NCI-H2107 (cell line): ENCODE measurements at regions not wholly inside any gene's neighbourhood (a gene's known extent, or its start where the extent isn't known, plus 50 kb on each side); places are given as distances from the start of the nearest gene placed in this dataset.
"Not testable (repeated sequence)": the region's sequence is repeated elsewhere in the genome, so short reads cannot be mapped to it uniquely, and the experiment has no call there.

Experiments
- DNase-seq: peaks from one replicate; lab custom pipeline; 2025; lab: John Stamatoyannopoulos, UW

- not testable (repeated sequence) for DNase-seq
Measured at GRCh38 chr11:91481875-91482274, 742.7 kb upstream of the FAT3 start.

DNA sequence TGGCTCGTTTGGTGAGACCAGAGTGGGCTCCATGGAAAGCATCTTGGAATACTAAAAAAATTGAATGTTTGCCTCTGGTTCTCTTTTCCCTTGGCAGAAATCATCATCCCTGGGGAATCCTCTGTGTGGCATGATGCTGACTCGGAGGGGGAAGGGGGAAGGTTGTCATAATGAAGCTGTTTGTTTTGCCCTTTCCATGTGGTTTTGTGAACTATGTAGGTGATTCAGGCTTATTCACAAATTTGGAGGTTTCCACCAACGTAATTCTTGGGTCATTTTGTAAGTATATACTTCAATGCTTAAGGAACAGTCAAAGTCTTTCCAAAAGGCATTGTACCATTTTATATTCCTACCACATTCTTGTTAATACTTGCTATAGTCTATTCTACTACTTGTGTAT, 754.0 kb upstream of the FAT3 start:
- DNase-seq, result no peak

- no peak for DNase-seq
Measured at GRCh38 chr11:91459840-91460239, 764.8 kb upstream of the FAT3 start.

DNA sequence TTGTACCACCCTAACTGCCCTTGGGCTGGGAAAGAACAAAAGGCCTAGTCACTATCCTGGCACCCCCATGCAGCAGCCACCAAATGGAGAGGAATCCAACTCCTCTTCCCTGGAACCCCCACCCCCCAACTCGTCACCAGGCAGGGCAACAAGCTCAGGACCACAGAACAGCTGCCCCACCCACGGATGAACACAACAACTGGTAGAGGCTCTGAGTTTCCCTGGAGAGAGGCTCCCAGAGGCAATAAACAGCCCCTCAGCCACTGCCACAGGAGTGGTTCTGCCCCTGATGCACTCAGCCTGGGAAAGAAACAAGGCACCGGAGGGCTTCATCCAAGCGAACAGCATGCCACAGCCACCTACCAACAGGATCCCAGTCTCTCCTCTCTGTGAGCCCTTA, 778.4 kb upstream of the FAT3 start:
- no peak for DNase-seq

- DNase-seq, result no peak
Measured at GRCh38 chr11:91435694-91436395, 788.8 kb upstream of the FAT3 start.

DNA sequence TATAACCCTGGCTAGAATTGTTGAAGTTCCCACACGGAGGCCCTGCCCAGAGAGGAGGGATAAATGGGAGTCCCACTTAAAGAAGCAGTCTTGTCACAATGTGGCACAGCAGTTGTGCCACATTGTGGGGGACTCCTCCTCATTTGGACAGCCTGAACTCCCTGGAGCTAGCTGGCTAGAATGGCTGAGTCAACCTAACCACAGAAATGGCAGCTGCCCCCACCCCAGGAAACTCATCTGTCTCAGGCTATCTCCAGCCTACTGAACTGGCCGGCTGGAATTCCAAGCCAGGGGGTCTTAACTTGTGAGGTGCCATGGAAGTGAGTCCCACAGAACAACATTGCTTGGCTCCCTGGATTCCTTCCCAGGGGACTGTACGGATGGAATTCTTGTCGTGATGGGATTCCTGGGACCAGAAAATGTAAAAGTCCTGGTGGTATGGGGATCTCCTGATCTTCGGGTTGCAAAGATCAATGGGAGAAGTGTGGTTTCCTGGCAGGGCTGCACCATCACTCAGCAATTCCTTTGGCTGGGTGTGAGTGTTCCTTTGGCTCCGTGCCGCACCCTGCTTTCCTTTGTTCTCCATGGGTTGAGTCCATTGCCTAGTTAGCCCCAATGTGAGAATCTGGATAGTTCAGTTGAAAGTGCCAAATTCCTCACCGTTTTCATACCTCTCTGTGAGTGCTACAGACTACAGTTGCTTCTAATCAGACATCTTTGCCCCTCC, 791.2 kb upstream of the FAT3 start:
- no peak for DNase-seq

- no peak for DNase-seq
Measured at GRCh38 chr11:91421641-91422040, 803.0 kb upstream of the FAT3 start.

DNA sequence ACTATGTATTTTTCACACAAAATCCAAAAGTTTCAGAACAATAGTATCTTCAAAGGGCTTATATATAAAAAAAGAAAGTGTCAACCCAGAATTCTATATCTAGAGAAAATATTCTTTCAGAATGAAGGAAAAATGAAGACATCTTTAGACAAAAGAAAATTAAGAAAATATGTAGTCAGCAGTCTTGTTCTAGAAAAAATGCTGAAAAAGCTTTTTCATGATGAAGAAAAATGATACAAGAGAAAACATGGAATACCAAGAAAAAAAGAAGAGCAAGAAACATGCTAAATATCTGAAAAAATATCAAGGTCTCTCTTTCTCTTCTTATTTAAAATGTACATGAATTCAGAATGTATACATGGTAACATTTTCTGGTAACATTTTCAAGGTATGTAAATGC, 816.8 kb upstream of the FAT3 start:
- no peak for DNase-seq

DNA sequence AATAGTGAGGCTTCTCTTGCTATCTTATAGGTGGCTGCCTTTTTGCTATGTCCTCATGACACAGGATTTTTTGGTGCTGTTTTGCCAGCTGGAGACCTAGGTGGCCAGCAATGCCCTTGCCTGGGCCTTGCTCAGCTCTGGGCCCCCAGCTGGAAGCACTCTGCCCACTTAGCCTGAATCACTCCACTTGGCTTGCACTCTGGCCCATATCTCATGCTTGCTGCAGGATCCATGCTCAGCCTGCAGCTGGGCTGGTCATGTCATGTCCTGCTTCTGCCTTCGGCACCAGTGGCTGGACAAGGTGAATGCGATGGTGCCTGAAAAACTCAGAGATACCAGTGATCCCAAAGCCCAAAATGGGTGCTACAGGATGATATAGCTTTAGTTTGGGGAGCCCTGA, 818.6 kb upstream of the FAT3 start:
- DNase-seq, result no peak

- DNase-seq, result no peak
Measured at GRCh38 chr11:91404344-91404743, 820.3 kb upstream of the FAT3 start.

DNA sequence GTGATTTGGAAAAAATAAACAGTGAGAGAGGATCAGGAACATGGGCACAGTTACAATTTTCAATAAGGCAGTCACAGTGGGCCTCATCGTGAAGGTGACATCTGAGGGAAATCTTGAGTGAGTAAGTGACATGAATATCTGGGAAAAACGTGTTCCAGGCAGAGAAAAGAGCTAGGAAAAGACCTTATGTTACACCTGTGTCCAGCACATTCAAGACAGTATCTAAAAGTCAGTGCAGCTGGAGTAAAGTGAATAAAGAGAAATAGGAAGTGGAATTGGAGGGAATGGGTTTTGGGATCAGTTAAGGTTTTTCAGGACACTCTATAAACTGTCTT, 827.5 kb upstream of the FAT3 start:
- DNase-seq, result no peak

DNA sequence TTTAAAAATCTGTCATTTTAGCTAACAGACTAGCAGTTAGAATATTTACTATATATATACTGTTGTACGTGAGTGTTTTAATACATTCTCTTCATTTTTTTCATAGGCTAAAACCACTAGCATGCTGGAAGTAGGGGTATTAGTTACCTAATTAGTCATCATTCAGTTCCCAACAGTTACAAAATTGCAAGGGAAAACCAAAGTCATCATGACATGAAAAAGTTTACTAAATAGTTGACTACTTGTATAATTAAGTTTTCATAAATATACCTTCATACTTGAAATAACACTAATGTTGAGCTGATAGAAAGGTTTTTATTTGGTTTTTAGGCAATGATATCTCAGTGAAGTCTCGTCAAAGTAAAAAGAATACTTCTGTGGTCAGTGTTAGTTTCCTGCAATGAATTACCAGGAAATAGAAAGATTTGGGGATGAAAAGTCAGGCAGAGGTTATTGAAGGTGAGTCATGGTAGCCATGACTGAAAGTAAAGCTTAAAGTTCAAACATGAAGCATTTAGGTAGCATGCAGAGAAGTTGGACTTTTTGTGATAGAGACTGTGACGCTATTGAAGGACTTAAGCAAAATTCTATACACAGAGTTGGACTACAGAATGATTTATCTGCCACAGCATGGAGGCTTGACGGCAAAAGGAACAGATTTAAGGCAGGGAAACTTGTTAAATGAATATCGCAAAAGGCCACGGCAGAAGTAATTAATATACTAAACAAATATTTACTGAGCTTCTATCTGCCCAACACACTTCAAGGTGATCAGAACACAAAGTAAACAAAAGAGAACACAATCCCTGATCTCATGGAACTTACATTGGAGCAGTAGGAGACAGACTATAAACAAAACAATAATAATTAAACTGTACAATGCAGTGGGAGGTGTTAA, 828.1 kb upstream of the FAT3 start:
- DNase-seq, result no peak

DNA sequence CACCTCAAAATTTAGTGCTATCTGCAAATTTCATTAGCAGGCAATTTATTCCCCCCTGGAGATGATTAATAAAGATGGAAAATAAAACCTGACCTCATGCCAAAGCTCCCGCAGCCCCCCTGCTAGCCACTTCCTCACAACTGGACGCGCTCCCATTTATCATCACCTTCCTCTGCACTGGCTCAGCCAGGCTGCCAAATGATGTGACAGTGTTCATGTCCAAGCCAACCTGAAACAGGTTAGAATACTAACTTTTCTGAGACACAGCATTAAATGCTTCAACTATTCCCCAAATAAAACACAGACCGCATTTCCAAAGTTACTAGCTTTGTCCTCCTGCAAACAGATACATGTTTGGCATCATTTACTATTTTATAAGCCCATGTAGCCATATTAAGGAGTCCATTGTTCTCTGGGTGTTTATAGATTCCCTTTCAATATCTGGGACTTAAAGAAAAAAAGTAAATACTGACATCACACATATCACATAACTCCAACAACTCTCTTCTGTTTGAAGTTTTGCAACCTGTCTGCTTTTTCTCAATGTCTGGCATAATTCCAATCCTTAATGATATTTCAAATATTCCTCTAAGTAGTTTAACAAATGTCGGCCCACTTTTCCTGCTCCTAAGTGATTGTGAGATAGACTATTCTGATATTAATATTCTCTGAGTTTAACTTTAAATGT, 829.7 kb upstream of the FAT3 start:
- DNase-seq, result no peak

DNA sequence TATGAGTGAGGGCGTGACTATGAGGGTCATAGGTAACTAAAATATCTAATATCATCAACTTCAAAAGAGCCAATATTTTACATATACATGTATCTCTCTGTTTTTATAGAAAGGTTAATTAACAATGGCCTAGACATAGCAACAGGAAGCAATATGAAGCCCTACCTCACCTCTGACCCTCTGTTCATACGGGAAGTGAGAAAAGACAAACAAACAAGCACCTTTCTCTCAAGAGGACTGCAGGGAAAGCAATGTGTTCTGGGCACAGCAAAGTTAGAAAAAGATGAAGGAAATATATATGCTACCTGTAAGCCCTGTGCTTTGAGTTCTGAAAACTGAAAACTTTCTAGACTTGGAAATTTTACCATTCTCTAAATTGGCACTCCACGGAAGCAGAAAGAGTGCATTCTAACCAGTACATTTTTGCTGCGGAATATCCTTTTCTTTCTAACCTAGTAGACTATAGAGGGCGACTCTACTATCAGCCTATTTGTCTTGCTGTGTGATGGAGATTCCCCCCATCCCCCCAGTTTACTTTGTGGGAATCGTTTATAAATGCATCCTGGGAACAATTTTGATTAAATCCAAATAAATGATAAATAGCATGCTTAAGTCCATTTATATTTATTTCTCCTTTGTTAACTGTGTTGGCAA, 830.4 kb upstream of the FAT3 start:
- no peak for DNase-seq

DNA sequence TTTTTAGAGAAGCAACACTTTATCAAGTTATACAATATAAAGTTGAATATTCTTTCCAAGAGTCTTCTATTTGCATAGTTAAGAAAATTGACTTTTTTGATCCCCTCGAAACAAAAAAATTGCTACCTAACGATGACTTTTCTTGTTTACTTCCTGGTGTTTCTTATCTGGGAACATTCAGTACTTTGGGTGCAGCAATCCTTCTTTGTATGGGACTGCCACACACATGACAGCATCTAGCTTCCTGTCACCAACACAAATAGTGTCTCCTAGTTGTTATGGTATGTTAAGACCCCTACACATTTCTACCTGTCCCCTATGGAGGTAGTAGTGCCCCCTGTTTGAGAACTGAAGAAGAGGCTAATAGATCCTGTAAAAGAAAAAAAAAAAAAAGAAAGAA, 841.7 kb upstream of the FAT3 start:
- DNase-seq, result no peak

- DNase-seq, result no peak
Measured at GRCh38 chr11:91374794-91375193, 849.8 kb upstream of the FAT3 start.

- DNase-seq, result no peak
Measured at GRCh38 chr11:91373497-91373896, 851.1 kb upstream of the FAT3 start.

DNA sequence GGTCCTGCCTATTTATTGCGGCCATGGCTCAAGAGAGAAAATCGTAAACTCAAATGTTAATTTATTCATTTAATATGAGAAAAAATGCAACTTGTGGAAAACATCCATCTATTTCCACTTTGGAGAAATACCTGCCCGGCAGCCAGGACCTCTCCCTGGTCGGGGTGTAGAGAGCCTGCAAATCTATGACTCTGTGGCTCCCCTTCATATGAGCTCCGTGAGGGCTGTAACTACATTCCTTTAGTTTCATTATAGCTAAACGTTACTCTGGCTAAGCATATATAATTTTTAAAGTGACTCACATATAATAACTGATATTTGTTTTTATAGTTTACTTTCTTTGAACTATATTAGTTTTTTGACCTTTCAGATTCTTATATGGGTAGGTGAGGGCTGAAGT, 857.8 kb upstream of the FAT3 start:
- no peak for DNase-seq

- DNase-seq, result no peak
Measured at GRCh38 chr11:91365986-91366585, 858.5 kb upstream of the FAT3 start.

- no peak for DNase-seq
Measured at GRCh38 chr11:91350931-91351330, 873.7 kb upstream of the FAT3 start.

DNA sequence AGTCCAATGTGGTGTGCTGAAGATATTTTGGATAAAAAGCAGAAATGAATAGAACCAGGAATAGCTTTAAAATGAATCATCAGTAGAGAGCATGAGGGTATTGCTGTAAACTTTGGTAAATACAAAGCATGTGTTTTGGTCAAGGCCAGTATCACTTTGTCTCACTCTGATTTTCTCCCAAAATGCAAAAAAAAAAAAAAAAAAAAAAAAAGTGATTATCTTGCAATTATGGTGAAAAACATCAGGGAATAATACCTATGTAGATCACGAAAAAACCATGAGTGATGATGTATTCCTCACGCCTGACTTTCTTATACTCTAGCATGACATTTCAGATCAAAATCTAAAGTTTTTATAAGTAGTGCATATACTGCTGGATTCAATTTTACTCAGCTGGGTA, 897.9 kb upstream of the FAT3 start:
- no peak for DNase-seq
